GM18873 (cell line): ENCODE measurements at regions not wholly inside any gene's neighbourhood (a gene's known extent, or its start where the extent isn't known, plus 50 kb on each side); places are given as distances from the start of the nearest gene placed in this dataset.

Source experiments
- ATAC-seq: cut with Tn5 transposase; IDR thresholded peaks from one replicate; pipeline ENCODE4 v1.9.1; 2021; ENCODE audit warnings: mild to moderate bottlenecking, moderate library complexity, moderate number of reproducible peaks; ENCODE audit not compliant: unreplicated experiment, low FRiP score

GRCh38 chr4:63663870-63664269 lies 745.4 kb downstream of the TECRL start:
- ATAC-seq, result no peak

- no peak for ATAC-seq
These were observed 764.9 kb downstream of the TECRL start for GRCh38 chr4:63644396-63644795.

- ATAC-seq, result no peak
These were observed 772.0 kb downstream of the TECRL start for GRCh38 chr4:63637270-63637669.

- ATAC-seq, result no peak
These were observed 776.4 kb downstream of the TECRL start for GRCh38 chr4:63632858-63633257.

- ATAC-seq, result no peak
These were observed 789.0 kb downstream of the TECRL start for GRCh38 chr4:63620271-63620670.

GRCh38 chr4:63619771-63620170 lies 789.5 kb downstream of the TECRL start:
- no peak for ATAC-seq

GRCh38 chr4:63618883-63619718 lies 790.1 kb downstream of the TECRL start:
- no peak for ATAC-seq

GRCh38 chr4:63607169-63607872 lies 801.9 kb downstream of the TECRL start:
- no peak for ATAC-seq

- ATAC-seq, result no peak
These were observed 819.5 kb downstream of the TECRL start for GRCh38 chr4:63589796-63590195.

- no peak for ATAC-seq
These were observed 825.7 kb downstream of the TECRL start for GRCh38 chr4:63583561-63583960.

GRCh38 chr4:63583007-63583406 lies 826.2 kb downstream of the TECRL start:
- ATAC-seq, result no peak

- no peak for ATAC-seq
These were observed 828.3 kb downstream of the TECRL start for GRCh38 chr4:63580796-63581475.

GRCh38 chr4:63578383-63578782 lies 830.9 kb downstream of the TECRL start:
- ATAC-seq, result no peak

GRCh38 chr4:63566658-63567057 lies 842.6 kb downstream of the TECRL start:
- ATAC-seq, result no peak

GRCh38 chr4:63563288-63564014 lies 845.8 kb downstream of the TECRL start:
- ATAC-seq, result no peak

GRCh38 chr4:63558709-63559108 lies 850.5 kb downstream of the TECRL start:
- no peak for ATAC-seq

GRCh38 chr4:63556332-63556731 lies 852.9 kb downstream of the TECRL start:
- no peak for ATAC-seq

- no peak for ATAC-seq
These were observed 856.1 kb downstream of the TECRL start for GRCh38 chr4:63553123-63553522.

GRCh38 chr4:63541828-63542227 lies 867.4 kb downstream of the TECRL start:
- no peak for ATAC-seq

GRCh38 chr4:63529581-63530337 lies 879.5 kb downstream of the TECRL start:
- no peak for ATAC-seq
